B cell (primary cell): ENCODE measurements at regions not wholly inside any gene's neighbourhood (a gene's known extent, or its start where the extent isn't known, plus 50 kb on each side); places are given as distances from the start of the nearest gene placed in this dataset.

Experiments
- ATAC-seq: fragments of 200-7000 bp; cut with Tn5 transposase; one replicate; pipeline ENCODE4 v1.10.0; 2021; ENCODE audit warnings: low read depth, mild to moderate bottlenecking, moderate number of reproducible peaks, moderate library complexity
- CTCF ChIA-PET: fragments of 350-600 bp; sonication (Branson Sonifier 250); formaldehyde crosslinking; loops from one replicate; lab custom pipeline; 2021; ENCODE audit warnings: antibody characterized with exemption, inconsistent platforms; lab: Charles Lee
- POLR2A ChIA-PET: fragments of 350-600 bp; sonication (Branson Sonifier 250); formaldehyde crosslinking; loops from one replicate; lab custom pipeline; 2021; ENCODE audit warnings: antibody characterized with exemption; lab: Charles Lee
- DNase-seq: peaks from one replicate; pipeline ENCODE4 v3.0.0; 2013
- H2AFZ ChIP-seq: 2 replicates; pipeline ENCODE4 v1.6.1; 2012; ENCODE audit warnings: mild to moderate bottlenecking, low read depth, low read length; ENCODE audit not compliant: insufficient read depth, poor library complexity, severe bottlenecking
- H3K27ac ChIP-seq, 2 donors: 1 replicate in 1 of 2; 2 replicates in 1 of 2; pipeline ENCODE4 v1.5.1; 2012 to 2013; ENCODE audit warnings: low read length in 2 of 2, mild to moderate bottlenecking in 2 of 2, moderate library complexity in 1 of 2
- H3K27me3 ChIP-seq, 4 experiments: fragments of 200-600 bp in 1 of 4; sonication (generic) in 1 of 4; replicated peaks in 1 of 4; 1 replicate in 2 of 4; 2 replicates in 2 of 4; pipeline versions ENCODE4 v1.6.1 to v1.7.0; 2013 to 2016; ENCODE audit warnings: low read length in 3 of 4, mild to moderate bottlenecking in 2 of 4, mixed read lengths in 1 of 4, moderate library complexity in 1 of 4; ENCODE audit not compliant: insufficient read depth in 4 of 4, control insufficient read depth in 3 of 4; ENCODE audit errors: control extremely low read depth in 1 of 4
- H3K36me3 ChIP-seq, 2 experiments: replicated peaks in 1 of 2; 1 replicate in 1 of 2; 2 replicates in 1 of 2; pipeline versions ENCODE4 v1.6.1 to v1.7.1; 2013; ENCODE audit warnings: low read length in 1 of 2; ENCODE audit not compliant: insufficient read depth in 2 of 2, control insufficient read depth in 1 of 2; ENCODE audit errors: control extremely low read depth in 1 of 2, extremely low read depth in 1 of 2
- H3K4me1 ChIP-seq, 2 donors: fragments of 200-600 bp in 1 of 2; sonication (generic) in 1 of 2; 1 replicate in 1 of 2; 2 replicates in 1 of 2; pipeline versions ENCODE4 v1.5.1 to v1.6.1; 2013 to 2017; ENCODE audit warnings: low read length in 2 of 2; ENCODE audit not compliant: control insufficient read depth in 2 of 2, insufficient read depth in 2 of 2
- H3K4me2 ChIP-seq: replicated peaks from 2 replicates; pipeline ENCODE3; 2012; ENCODE audit warnings: mild to moderate bottlenecking, low read depth, low read length; ENCODE audit not compliant: poor library complexity, severe bottlenecking
- H3K4me3 ChIP-seq, 5 experiments: fragments of 200-600 bp in 1 of 5; sonication (generic) in 1 of 5; 1 replicate in 3 of 5; 2 replicates in 2 of 5; pipeline versions ENCODE4 v1.5.1 to v1.7.0; 2011 to 2016; ENCODE audit warnings: low read length in 4 of 5, mild to moderate bottlenecking in 4 of 5, low read depth in 2 of 5, control low read depth in 1 of 5, moderate library complexity in 1 of 5; ENCODE audit not compliant: insufficient read depth in 1 of 5; ENCODE audit errors: control extremely low read depth in 1 of 5, extremely low read depth in 1 of 5
- H3K79me2 ChIP-seq: fragments of 200-600 bp; sonication (generic); one replicate; pipeline ENCODE4 v1.6.0; 2016; ENCODE audit warnings: low read length; ENCODE audit not compliant: control insufficient read depth, insufficient read depth
- H3K9ac ChIP-seq: fragments of 200-600 bp; sonication (generic); 2 replicates; pipeline ENCODE4 v1.6.1; 2017; ENCODE audit warnings: mild to moderate bottlenecking, low read length, moderate library complexity
- H3K9me3 ChIP-seq, 3 donors: one replicate each; pipeline versions ENCODE4 v1.6.1 to v1.7.1; 2013; ENCODE audit warnings: low read length in 2 of 3; ENCODE audit not compliant: control insufficient read depth in 2 of 3, insufficient read depth in 1 of 3; ENCODE audit errors: control extremely low read depth in 1 of 3
- H4K20me1 ChIP-seq: 2 replicates; pipeline ENCODE4 v1.6.0; 2012; ENCODE audit warnings: mild to moderate bottlenecking, low read length; ENCODE audit not compliant: insufficient read depth, control insufficient read depth, poor library complexity, severe bottlenecking
- H3K27ac Mint-ChIP-seq: one replicate; pipeline ENCODE4 v1.8.0; 2021; ENCODE audit warnings: mixed read lengths
- H3K27me3 Mint-ChIP-seq: one replicate; pipeline ENCODE4 v1.8.0; 2021; ENCODE audit warnings: mixed read lengths
- H3K4me1 Mint-ChIP-seq: one replicate; pipeline ENCODE4 v1.8.0; 2021; ENCODE audit warnings: mixed read lengths
- H3K4me3 Mint-ChIP-seq: one replicate; pipeline ENCODE4 v1.8.0; 2021; ENCODE audit warnings: mixed read lengths
- H3K9me3 Mint-ChIP-seq: one replicate; pipeline ENCODE4 v1.8.0; 2022; ENCODE audit warnings: mixed read lengths; ENCODE audit not compliant: insufficient read depth
- CTCF ChIP-seq: fragments of 200-600 bp; IDR thresholded peaks from one replicate; pipeline ENCODE4 v1.8.0; 2022; ENCODE audit warnings: antibody characterized with exemption, mild to moderate bottlenecking
- EZH2 ChIP-seq: IDR thresholded peaks from 2 replicates; pipeline ENCODE4 v1.6.1; 2012; ENCODE audit warnings: borderline replicate concordance, low read depth, mild to moderate bottlenecking, moderate library complexity, low read length; ENCODE audit not compliant: insufficient read depth, poor library complexity, severe bottlenecking
- WGBS: methylation state at CpG from one replicate; pipeline ENCODE4 v1.1.5; 2013; ENCODE audit warnings: missing lambda C conversion rate; ENCODE audit not compliant: insufficient coverage; 5-methylcytosine and 5-hydroxymethylcytosine counted together
- intact Hi-C: fragments of 100-400 bp; cut with micrococcal nuclease; formaldehyde crosslinking; loops from one replicate; pipeline ENCODE4 v1.10.0; 2022

DNA sequence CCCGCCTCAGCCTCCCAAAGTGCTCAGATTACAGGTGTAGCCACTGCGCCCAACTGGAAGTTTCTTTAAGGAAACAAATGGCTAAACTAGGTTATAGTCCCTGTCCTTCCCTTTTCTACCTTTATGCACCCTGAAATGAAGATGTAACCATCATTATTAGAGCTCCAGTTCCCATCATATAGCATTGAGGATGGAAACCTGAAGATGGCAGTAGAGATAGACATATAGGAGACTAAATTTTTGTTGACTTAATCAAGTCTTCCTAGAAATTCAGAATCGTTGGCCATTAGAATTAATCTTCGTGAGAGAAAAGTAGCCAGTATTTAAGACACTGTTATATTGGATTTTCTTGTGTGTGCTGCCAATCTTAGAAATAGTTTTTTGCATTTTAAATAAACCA is 1016.3 kb upstream of the NCAM2 start:
- ChIA-PET POLR2A (no interaction called here), CTCF (no interaction called here)
- Histone ChIP-seq H4K20me1 (no peaks in the 10 kb centered on the region), H3K9ac (no peak overlapping the region), H3K4me3 (no peak overlapping the region), H3K36me3 (no peaks in the 10 kb centered on the region), H3K79me2 (no peaks in the 10 kb centered on the region), H3K9me3 (no peaks in the 10 kb centered on the region), H3K4me1 (no peaks in the 10 kb centered on the region), H2AFZ (no peak overlapping the region), H3K27ac (no peak overlapping the region), H3K27me3 (no peaks in the 10 kb centered on the region), H3K4me2 (no peak overlapping the region)
- TF ChIP-seq EZH2 (no peak), CTCF (no peak)
- DNase-seq (no peak), ATAC-seq (no peak)
- H3K4me1 Mint-ChIP-seq: no peaks in the 10 kb centered on the region
- no peak overlapping the region for H3K27ac Mint-ChIP-seq
- no peaks in the 10 kb centered on the region for H3K9me3 Mint-ChIP-seq
- no peaks in the 10 kb centered on the region for H3K27me3 Mint-ChIP-seq
- 100% methylated on average over 1 of the region's 4 CpGs for WGBS
- intact Hi-C loops: no loop called here
- no peak overlapping the region for H3K4me3 Mint-ChIP-seq

DNA sequence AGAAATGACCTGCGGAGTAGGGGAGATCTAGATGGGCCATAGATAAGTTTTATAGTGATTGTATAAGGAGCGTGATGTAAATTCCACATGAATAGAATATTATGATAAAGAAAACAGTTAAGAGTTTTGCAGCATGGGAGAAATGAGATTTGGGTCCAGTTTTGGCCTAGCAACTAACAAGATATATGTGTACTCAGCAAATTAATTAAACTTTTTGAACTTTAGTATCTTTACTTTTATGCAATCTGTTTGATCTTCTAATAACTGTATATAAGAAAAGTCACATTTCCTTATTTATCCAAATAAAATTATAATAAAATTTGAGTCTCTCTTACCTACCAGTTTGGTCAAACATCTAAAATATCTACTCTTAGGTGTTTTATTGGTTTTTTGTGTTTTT is 1011.8 kb upstream of the NCAM2 start:
- Histone ChIP-seq H2AFZ (no peak overlapping the region), H3K4me2 (no peak overlapping the region), H4K20me1 (no peaks in the 10 kb centered on the region), H3K4me3 (no peak overlapping the region), H3K9ac (no peak overlapping the region), H3K9me3 (no peaks in the 10 kb centered on the region), H3K36me3 (no peaks in the 10 kb centered on the region), H3K79me2 (no peaks in the 10 kb centered on the region), H3K27ac (no peak overlapping the region), H3K4me1 (no peaks in the 10 kb centered on the region), H3K27me3 (no peaks in the 10 kb centered on the region)
- no peaks in the 10 kb centered on the region for H3K27me3 Mint-ChIP-seq
- 100% methylated on average over 1 of the region's 2 CpGs for WGBS
- intact Hi-C loops: loop anchor here (5.0 kb wide), 1 partner anchor 51 kb away; no protein-coding TSS in a partner anchor
- DNase-seq: no peak
- ChIA-PET POLR2A (no interaction called here), CTCF (no interaction called here)
- TF ChIP-seq EZH2 (no peak), CTCF (no peak)
- H3K27ac Mint-ChIP-seq: no peak overlapping the region
- H3K9me3 Mint-ChIP-seq: no peaks in the 10 kb centered on the region
- H3K4me1 Mint-ChIP-seq: no peaks in the 10 kb centered on the region
- H3K4me3 Mint-ChIP-seq: no peak overlapping the region
- ATAC-seq: no peak
